ENCODE measurements at regions not wholly inside any gene's neighbourhood (a gene's known extent, or its start where the extent isn't known, plus 50 kb on each side); places are given as distances from the start of the nearest gene placed in this dataset.
"Not testable (repeated sequence)": the region's sequence is repeated elsewhere in the genome, so short reads cannot be mapped to it uniquely, and the experiment has no call there.

DNA sequence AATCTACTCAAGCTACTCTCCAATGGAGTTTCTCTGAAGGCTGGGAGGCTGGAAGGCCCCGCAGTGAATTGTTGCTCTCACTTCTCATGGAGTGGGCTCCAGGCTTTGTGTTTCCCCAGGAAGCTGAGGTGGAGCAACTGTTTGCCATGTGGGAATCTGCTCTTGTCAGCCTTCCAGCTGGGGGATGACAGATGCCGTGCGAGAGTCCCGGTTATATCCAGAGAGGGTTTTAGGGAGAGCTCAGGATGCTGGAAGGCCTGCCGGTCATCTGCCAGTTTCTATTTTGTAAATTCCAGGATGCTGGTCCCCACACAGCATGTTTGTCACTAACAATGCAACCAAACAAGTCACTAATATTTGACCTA, 98.2 kb upstream of the NAA20 start:
- Mint-ChIP-seq H3K9me3 (no peaks in the 10 kb centered on the region), H3K4me1 (ENCODE audit: low read depth) (no peaks in the 10 kb centered on the region), H3K27me3 (ENCODE audit: low read depth) (peaks cover 13% of the 10 kb centered on the region), H3K27ac (no peak overlapping the region), H3K4me3 (no peak overlapping the region), H3K36me3 (ENCODE audit: insufficient read depth in 2 of 2) (no peaks in the 10 kb centered on the region)
- ATAC-seq (replicated peaks in 1 of 2) (no peak), DNase-seq (no peak)

DNA sequence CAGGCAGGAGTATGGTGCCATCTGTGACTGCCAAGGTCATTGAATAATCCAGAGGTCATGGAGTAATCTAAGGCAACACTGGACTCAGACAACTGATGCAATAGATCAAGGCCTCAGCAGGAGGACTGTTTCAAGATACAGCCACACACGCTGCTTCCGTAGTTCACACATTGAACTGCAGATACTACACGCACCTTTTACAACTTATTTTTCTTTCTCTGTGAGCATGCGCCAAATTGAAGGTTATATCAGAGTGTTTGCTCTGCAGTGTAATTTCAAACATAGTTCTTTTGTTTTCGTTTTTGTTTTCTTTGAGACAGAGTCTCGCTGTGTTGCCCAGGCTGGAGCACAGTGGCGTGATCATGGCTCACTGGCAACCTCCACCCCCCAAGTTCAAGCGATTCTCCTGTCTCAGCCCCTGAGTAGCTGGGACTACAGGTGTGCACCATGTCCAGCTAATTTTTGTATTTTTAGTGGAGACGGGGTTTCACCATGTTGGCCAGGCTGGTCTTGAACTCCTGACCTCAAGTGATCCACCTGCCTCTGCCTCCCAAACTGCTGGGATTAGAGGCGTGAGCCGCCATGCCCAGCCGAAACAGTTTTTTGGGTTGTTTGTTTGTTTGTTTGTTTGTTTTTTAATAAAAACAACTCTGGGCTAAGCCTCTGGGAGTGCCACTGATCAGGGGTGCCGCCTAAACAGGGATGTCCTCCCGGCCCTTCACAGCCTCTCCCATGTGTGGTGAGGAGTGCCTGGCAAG, 96.6 kb upstream of the NAA20 start:
- DNase-seq: no peak
- no peak overlapping the region for H3K4me3 Mint-ChIP-seq
- no peaks in the 10 kb centered on the region for H3K36me3 Mint-ChIP-seq (ENCODE audit: insufficient read depth in 2 of 2)
- no peaks in the 10 kb centered on the region for H3K9me3 Mint-ChIP-seq
- no peak for ATAC-seq (replicated peaks in 1 of 2)
- H3K27ac Mint-ChIP-seq: no peak overlapping the region
- peaks cover 7% of the 10 kb centered on the region for H3K27me3 Mint-ChIP-seq (ENCODE audit: low read depth)
- no peaks in the 10 kb centered on the region for H3K4me1 Mint-ChIP-seq (ENCODE audit: low read depth)

DNA sequence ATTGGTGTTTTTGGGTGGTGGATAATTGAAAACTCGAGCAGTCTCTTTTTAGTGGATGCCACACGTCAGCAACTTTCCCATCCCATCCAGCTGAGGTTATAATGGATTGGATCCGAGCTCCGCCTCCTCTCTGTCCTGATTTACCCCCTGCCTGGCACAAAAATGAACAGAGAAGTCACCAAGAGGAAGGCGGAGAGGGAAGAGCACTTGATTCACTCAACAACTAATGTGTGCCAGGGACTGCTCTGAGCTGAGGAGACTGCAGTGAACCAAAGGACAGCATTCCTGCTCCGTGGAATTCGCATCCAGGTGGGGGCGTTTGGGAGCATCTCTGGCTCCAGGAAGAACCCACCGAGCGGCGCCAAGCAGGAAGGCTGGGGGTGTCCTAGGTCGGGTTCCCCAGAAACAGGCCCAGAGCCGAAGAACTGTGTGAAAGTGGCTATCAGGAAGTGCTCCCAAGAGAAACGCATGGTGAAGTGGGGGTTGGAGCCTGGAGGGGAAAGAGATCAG, 95.8 kb upstream of the NAA20 start:
- no peaks in the 10 kb centered on the region for H3K9me3 Mint-ChIP-seq
- H3K36me3 Mint-ChIP-seq (ENCODE audit: insufficient read depth in 2 of 2): no peaks in the 10 kb centered on the region
- H3K27ac Mint-ChIP-seq: no peak overlapping the region
- H3K4me3 Mint-ChIP-seq: no peak overlapping the region
- no peaks in the 10 kb centered on the region for H3K4me1 Mint-ChIP-seq (ENCODE audit: low read depth)
- peaks cover 10% of the 10 kb centered on the region for H3K27me3 Mint-ChIP-seq (ENCODE audit: low read depth)
- no peak for DNase-seq
- ATAC-seq (replicated peaks in 1 of 2): no peak

DNA sequence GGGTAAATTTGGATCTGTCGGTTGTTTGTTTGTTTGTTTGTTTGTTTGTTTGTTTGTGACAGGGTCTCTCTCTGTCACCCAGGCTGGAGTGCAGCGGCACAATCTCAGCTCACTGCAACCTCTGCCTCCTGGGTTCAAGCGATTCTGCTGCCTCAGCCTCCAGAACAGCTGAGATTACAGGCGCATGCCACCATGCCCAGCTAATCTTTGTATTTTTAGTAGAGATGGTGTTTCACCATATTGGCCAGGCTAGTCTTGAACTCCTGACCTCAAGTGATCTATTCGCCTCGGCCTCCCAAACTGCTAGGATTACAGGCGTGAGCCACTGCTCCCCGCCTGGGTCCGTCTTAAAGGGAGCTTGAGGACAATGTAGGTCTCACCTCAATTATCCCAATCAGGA, 95.3 kb upstream of the NAA20 start:
- not testable (repeated sequence) for H3K4me1 Mint-ChIP-seq (ENCODE audit: low read depth); H3K4me3 Mint-ChIP-seq; H3K27me3 Mint-ChIP-seq (ENCODE audit: low read depth); H3K27ac Mint-ChIP-seq; DNase-seq; ATAC-seq (replicated peaks in 1 of 2); H3K9me3 Mint-ChIP-seq; H3K36me3 Mint-ChIP-seq (ENCODE audit: insufficient read depth in 2 of 2)

DNA sequence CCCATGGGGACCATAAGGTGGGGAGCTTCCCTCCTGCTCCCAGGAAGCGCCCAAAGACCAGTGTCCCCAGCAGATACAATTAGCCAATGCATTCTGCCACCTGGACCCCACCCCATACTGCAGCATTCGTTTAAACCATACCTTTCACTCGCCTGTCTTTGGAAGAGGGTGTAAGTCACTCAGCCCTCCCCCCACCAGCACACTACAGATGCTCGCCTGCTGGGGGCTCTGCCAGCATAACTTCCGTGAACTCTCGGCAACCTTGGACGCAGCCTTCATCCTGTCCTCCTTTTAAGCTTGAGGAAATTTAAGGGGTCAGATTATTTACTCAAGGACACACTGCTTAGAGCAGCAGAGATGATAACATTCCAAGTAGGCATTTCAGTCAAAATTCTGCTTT, 94.4 kb upstream of the NAA20 start:
- H3K4me1 Mint-ChIP-seq (ENCODE audit: low read depth): no peaks in the 10 kb centered on the region

DNA sequence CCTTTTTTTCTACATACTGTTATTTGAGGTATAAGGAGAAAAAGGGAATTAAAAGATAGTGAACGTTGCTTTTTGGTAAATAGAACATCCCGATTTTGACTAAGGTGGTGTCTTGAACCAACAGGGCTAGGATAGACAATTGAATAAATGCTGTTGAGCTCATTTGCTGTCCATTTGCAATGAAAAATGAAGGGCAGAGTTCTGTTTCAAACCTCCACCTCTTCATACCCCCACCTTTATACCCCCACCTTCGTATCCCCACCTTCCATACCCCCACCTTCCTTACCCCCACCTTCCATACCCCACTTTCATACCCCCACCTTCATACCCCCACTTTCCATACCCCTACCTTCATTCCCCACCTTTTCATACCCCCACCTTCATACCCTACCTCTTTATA, 93.4 kb upstream of the NAA20 start:
- no peak overlapping the region for H3K27ac Mint-ChIP-seq
- no peaks in the 10 kb centered on the region for H3K4me1 Mint-ChIP-seq (ENCODE audit: low read depth)
- DNase-seq (no peak), ATAC-seq (replicated peaks in 1 of 2) (no peak)
- H3K36me3 Mint-ChIP-seq (ENCODE audit: insufficient read depth in 2 of 2): no peaks in the 10 kb centered on the region
- peaks cover 10% of the 10 kb centered on the region for H3K27me3 Mint-ChIP-seq (ENCODE audit: low read depth)
- no peaks in the 10 kb centered on the region for H3K9me3 Mint-ChIP-seq
- H3K4me3 Mint-ChIP-seq: no peak overlapping the region

More for the DNA sequence above, 94.4 kb upstream of the NAA20 start:
- Mint-ChIP-seq H3K4me3 (no peak overlapping the region), H3K9me3 (no peaks in the 10 kb centered on the region), H3K27me3 (ENCODE audit: low read depth) (peaks cover 10% of the 10 kb centered on the region), H3K27ac (no peak overlapping the region), H3K36me3 (ENCODE audit: insufficient read depth in 2 of 2) (no peaks in the 10 kb centered on the region)
- ATAC-seq (replicated peaks in 1 of 2) (no peak), DNase-seq (no peak)

DNA sequence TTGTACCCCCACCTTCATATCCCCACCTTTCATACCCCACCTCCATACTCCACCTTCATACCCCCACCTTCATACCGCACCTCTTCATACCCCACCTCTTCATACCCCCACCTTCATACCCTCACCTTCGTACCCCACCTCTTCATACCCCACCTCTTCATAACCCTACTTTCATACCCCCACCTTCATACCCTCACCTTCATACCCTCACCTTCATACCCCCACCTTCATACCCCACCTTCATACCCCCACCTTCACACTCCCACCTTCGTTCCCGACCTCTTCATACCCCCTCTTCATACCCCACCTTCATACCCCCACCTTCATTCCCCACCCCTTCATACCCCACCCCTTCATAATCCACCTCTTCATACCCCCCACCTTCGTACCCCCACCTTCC, 92.9 kb upstream of the NAA20 start:
- DNase-seq: no peak
- Mint-ChIP-seq H3K9me3 (no peaks in the 10 kb centered on the region), H3K4me3 (no peak overlapping the region), H3K27me3 (ENCODE audit: low read depth) (peaks cover 10% of the 10 kb centered on the region), H3K36me3 (ENCODE audit: insufficient read depth in 2 of 2) (no peaks in the 10 kb centered on the region), H3K27ac (no peak overlapping the region), H3K4me1 (ENCODE audit: low read depth) (no peaks in the 10 kb centered on the region)
- no peak for ATAC-seq (replicated peaks in 1 of 2)

DNA sequence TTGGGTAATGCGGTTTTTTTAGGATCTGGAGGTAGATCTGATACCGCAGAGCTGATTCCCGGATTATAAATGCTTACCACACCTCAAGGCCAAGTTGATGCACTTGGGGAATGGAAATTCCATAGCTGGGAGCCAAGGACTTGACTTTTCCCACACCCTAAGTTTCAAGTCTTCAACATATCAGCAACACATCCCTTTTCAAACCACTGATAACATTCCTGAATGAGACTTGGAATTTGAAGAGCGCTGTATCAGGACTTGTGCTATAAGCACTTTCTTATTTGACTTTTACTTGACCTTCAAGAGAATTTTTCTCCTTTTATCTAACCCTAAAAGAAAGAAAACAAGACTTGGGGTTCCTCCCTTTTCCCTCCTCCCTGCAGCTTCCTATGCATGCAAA, 90.6 kb upstream of the NAA20 start:
- no peak for ATAC-seq (replicated peaks in 1 of 2)

DNA sequence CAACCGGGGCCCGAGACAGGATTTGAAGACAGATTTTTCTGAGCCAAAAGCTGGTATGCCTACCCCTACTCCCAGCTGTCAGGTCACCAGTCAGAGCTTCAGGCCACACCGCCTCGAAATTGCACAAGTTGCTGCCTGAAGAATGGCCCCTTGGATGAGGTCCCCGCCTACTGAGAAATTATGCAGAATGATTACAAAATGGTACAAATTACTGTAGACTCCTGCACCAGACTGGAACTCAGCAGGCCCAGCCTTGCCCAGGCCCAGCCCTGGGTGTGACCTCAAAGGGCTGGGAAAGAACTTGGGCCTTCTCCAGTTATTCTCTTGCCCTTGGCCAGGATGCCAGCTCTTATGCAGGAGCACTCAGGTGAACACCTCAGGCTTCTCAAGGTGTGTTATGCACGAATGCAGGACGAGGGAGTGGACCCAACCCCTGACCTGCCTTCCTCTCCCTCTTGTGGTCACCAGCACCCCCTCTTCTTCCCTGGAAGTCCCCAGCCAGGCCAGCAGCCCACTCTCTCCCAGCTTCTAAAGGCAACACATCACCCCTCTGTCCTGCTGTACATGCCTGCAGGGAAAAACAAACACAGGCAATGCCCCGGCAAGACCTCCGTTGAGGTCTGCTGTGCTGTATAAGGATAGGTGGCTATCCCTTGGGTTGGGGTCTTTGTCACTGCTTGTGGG, 88.7 kb upstream of the NAA20 start:
- no peaks in the 10 kb centered on the region for H3K9me3 Mint-ChIP-seq
- no peaks in the 10 kb centered on the region for H3K4me1 Mint-ChIP-seq (ENCODE audit: low read depth)
- H3K4me3 Mint-ChIP-seq: no peak overlapping the region
- no peak overlapping the region for H3K27ac Mint-ChIP-seq
- no peak for ATAC-seq (replicated peaks in 1 of 2)
- H3K27me3 Mint-ChIP-seq (ENCODE audit: low read depth): peaks cover 28% of the 10 kb centered on the region
- no peaks in the 10 kb centered on the region for H3K36me3 Mint-ChIP-seq (ENCODE audit: insufficient read depth in 2 of 2)
- DNase-seq: no peak

More for the DNA sequence above, 90.6 kb upstream of the NAA20 start:
- H3K27me3 Mint-ChIP-seq (ENCODE audit: low read depth): peaks cover 14% of the 10 kb centered on the region
- no peaks in the 10 kb centered on the region for H3K36me3 Mint-ChIP-seq (ENCODE audit: insufficient read depth in 2 of 2)
- H3K9me3 Mint-ChIP-seq: no peaks in the 10 kb centered on the region
- DNase-seq: no peak
- no peaks in the 10 kb centered on the region for H3K4me1 Mint-ChIP-seq (ENCODE audit: low read depth)
- H3K27ac Mint-ChIP-seq: no peak overlapping the region
- H3K4me3 Mint-ChIP-seq: no peak overlapping the region

DNA sequence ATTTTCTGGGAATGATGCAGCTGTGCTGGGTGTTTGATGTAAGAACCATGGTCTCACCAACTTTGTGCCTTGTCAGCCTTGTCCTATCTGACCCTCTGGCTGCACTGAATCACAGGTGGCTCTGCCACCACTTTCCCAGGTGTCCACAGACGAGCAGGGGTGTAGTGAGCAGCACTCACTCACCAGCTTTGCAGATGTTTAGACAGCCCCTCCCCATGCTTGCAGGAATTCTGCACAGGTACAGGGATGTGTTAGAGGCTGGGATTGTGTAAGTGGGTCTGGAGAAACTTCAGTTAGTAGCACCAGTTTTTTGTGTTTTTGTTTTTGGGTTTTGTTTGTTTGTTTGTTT, 88.2 kb upstream of the NAA20 start:
- no peak for ATAC-seq (replicated peaks in 1 of 2)
- H3K4me1 Mint-ChIP-seq (ENCODE audit: low read depth): no peaks in the 10 kb centered on the region
- no peak overlapping the region for H3K4me3 Mint-ChIP-seq
- no peak for DNase-seq
- H3K9me3 Mint-ChIP-seq: no peaks in the 10 kb centered on the region
- H3K27me3 Mint-ChIP-seq (ENCODE audit: low read depth): peaks cover 31% of the 10 kb centered on the region
- no peak overlapping the region for H3K27ac Mint-ChIP-seq
- H3K36me3 Mint-ChIP-seq (ENCODE audit: insufficient read depth in 2 of 2): no peaks in the 10 kb centered on the region

DNA sequence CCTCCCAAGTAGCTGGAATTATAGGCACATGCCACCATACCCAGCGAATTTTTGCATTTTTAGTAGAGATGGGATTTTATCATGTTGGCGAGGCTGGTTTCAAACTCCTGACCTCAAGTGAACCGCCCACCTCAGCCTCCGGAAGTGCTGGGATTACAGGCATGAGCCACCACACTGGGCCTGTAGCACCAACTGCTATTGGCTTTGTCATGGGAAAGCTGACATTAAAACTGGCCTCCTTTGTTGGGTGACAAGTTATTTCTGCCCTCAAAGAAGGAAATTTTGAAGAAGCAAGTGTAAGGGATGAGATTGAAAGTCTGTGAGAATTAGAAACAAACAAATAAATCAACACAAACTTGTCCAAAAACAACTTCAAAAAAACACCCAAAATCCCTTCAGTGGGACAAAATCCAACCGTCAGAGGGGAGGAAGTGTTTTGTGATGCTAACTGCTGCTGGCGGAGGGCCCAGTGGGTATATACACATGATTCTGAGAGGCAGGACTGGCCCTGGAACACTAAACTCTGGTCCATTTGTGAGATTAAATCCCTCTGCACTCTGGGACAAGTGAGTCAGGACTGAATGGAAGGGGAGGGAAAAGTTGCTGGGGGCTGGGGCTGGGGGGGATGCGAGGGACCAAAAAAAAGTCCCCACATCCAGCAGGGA, 87.5 kb upstream of the NAA20 start:
- Mint-ChIP-seq H3K4me1 (ENCODE audit: low read depth) (peaks cover 3% of the 10 kb centered on the region), H3K9me3 (no peaks in the 10 kb centered on the region), H3K27ac (no peak overlapping the region), H3K36me3 (ENCODE audit: insufficient read depth in 2 of 2) (no peaks in the 10 kb centered on the region), H3K27me3 (ENCODE audit: low read depth) (peaks cover 38% of the 10 kb centered on the region), H3K4me3 (no peak overlapping the region)
- no peak for ATAC-seq (replicated peaks in 1 of 2)
- no peak for DNase-seq

DNA sequence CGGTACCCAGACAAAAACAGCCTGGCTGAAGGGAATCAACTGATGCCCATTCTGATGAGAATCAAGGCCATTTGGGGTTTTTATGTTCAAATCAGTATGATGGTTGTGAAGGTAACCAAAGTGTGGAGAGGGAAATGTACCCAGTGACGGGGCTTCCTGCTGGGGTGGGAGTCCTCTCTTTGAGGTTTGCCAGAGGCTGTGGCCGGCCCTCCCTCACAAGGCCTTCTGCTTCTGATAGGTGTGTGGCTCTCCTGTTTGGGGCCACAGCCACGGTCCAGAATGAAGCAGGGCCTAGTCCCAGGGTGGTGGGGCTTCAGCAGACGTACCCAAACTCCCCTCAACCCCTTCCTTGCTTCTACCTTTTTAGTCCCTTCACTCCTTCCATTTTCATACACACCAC, 86.7 kb upstream of the NAA20 start:
- peaks cover 8% of the 10 kb centered on the region for H3K4me1 Mint-ChIP-seq (ENCODE audit: low read depth)
- DNase-seq (no peak), ATAC-seq (replicated peaks in 1 of 2) (no peak)
- no peak overlapping the region for H3K4me3 Mint-ChIP-seq
- H3K27me3 Mint-ChIP-seq (ENCODE audit: low read depth): peaks cover 40% of the 10 kb centered on the region
- H3K27ac Mint-ChIP-seq: no peak overlapping the region
- no peaks in the 10 kb centered on the region for H3K36me3 Mint-ChIP-seq (ENCODE audit: insufficient read depth in 2 of 2)
- no peaks in the 10 kb centered on the region for H3K9me3 Mint-ChIP-seq

DNA sequence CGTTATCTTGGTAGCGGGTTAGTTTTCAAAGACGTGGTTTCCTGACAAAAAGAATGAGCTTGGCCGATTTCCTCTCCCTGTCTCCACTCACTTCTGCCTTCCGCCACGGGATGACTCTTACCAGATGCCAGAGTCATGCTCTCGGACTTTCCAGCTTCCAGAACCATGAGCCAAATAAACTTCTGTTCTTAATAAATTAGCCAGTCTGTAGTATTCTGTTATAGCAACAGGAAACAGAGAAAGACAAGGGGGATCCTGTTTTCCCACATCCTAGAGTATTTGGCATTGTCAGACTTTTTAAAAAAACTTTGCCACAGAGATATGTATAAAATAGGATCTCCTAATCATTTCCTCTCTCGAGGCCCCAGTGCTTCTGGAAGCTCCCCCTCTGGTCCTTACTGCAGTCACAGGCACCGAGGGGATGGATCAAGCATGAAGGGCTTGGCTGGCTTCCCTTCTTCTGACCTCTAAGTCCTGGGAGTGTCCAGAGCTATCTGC, 84.9 kb upstream of the NAA20 start:
- DNase-seq (no peak), ATAC-seq (replicated peaks in 1 of 2) (no peak)
- Mint-ChIP-seq H3K27ac (no peak overlapping the region), H3K4me3 (no peak overlapping the region), H3K27me3 (ENCODE audit: low read depth) (peaks cover 53% of the 10 kb centered on the region), H3K36me3 (ENCODE audit: insufficient read depth in 2 of 2) (no peaks in the 10 kb centered on the region), H3K4me1 (ENCODE audit: low read depth) (peaks cover 14% of the 10 kb centered on the region), H3K9me3 (no peaks in the 10 kb centered on the region)
